HG02678 (cell line): ENCODE measurements at regions not wholly inside any gene's neighbourhood (a gene's known extent, or its start where the extent isn't known, plus 50 kb on each side); places are given as distances from the start of the nearest gene placed in this dataset.

Source experiments
- ATAC-seq: cut with Tn5 transposase; IDR thresholded peaks from one replicate; pipeline ENCODE4 v1.9.1; 2021; ENCODE audit warnings: mild to moderate bottlenecking, moderate library complexity; ENCODE audit not compliant: unreplicated experiment

GRCh38 chr13:67642657-67643056, 412.5 kb upstream of the PCDH9 start:
- no peak for ATAC-seq

DNA sequence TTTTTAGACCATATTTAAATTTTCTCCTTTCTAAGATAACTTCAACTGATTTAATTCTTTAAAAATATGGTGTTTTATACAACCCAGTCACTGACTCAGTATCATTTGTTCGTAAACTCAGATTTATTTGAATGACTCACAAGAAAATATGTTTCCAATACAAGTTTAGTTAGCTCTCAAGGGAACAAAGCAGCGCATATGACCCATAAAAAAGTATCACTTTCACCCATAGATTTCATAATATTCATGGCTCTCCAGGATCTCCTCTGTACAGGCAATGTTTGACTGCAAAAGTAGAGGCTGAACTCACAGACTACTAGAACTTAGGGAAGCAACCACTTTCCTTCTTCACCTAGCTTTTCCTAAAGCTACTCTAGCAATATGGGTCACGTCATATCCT, 405.6 kb upstream of the PCDH9 start:
- ATAC-seq: no peak

DNA sequence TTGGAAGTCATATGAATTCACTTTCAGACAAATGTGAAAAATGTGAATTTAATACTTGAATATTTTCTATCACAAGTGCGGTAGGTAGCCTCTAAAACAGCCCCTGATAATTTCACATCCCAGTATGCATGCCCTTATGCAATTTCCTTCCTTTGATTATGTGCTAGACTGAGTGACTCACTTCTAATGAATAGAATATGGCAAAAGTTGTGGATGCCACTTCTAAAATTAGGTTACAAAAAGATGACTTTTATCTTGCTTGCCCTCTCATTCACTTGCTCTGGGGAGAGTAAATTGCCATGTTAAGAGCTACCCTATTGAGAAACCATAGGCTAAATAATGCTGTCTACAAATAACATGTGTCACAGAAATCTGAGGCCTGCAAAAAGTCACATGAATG, 402.5 kb upstream of the PCDH9 start:
- ATAC-seq: no peak

GRCh38 chr13:67630640-67631039, 400.5 kb upstream of the PCDH9 start:
- no peak for ATAC-seq

GRCh38 chr13:67623630-67624029, 393.5 kb upstream of the PCDH9 start:
- ATAC-seq: no peak

DNA sequence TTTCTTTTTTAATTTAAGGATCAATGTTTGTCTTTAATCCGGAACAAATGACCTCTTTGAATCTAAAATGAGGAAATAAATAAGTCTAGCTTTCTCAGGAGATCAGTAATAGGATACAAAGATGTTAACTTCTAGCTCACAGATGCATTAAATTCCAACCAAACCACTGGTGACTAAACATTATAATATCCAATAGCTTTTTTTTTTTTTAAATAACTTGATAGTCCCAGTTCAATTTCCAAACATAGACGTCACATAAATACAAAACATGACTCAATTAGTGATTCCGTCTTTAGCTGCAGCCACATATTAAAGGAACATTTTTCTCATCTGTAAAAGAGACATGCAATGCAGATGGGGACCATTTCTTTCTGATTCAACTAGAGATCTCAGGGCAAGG, 390.5 kb upstream of the PCDH9 start:
- no peak for ATAC-seq

GRCh38 chr13:67619995-67620380, 389.9 kb upstream of the PCDH9 start:
- ATAC-seq: no peak

DNA sequence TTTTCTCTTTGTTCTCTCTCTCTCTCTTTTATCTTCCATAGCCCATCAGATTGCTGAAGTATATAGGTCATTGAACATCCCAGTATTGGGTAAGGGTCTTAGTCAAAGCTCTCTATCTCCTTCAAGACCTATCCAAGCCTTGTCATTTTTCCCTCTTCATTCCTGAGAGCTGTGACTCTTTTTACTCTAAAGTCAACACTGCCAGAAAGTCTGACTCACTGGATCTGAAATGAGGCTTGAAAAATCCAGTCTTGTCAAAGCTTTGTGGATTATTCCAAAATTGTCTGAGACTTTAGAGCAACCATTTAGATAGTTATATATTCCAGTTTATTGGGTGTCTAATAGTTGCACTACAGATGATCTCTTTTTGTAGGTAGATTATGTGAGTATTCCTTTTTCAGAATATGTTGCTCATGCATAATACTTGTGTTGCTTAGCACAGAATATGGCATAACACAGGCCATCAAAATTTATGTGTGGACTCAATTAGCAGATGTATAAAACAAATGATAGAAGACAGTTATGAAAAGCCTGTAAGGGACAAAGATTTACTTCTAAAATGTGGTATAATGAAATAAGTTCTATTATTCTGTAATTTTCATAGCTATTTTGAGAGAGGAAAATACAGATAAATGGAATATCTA, 389.3 kb upstream of the PCDH9 start:
- no peak for ATAC-seq

GRCh38 chr13:67614579-67614978, 384.4 kb upstream of the PCDH9 start:
- ATAC-seq: no peak

- ATAC-seq: no peak
Observed at GRCh38 chr13:67614013-67614412, 383.9 kb upstream of the PCDH9 start.

DNA sequence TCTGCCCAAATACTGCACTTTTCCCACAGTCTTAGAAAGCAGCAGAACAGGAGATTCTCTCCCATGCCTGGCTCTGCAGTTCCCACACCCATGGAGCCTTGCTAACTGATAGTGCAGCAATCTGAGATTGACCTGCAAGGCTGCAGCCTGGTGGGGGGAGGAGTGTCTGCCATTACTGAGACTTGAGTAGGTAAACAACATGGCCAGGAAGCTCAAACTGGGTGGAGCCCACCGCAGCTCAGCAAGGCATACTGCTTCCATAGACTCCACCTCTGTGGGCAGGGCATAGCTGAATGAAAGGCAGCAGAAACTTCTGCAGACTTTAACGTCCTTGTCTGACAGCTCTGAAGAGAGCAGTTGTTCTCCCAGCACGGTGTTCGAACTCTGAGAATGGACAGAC, 358.5 kb upstream of the PCDH9 start:
- ATAC-seq: no peak

GRCh38 chr13:67577361-67577760, 347.2 kb upstream of the PCDH9 start:
- no peak for ATAC-seq

DNA sequence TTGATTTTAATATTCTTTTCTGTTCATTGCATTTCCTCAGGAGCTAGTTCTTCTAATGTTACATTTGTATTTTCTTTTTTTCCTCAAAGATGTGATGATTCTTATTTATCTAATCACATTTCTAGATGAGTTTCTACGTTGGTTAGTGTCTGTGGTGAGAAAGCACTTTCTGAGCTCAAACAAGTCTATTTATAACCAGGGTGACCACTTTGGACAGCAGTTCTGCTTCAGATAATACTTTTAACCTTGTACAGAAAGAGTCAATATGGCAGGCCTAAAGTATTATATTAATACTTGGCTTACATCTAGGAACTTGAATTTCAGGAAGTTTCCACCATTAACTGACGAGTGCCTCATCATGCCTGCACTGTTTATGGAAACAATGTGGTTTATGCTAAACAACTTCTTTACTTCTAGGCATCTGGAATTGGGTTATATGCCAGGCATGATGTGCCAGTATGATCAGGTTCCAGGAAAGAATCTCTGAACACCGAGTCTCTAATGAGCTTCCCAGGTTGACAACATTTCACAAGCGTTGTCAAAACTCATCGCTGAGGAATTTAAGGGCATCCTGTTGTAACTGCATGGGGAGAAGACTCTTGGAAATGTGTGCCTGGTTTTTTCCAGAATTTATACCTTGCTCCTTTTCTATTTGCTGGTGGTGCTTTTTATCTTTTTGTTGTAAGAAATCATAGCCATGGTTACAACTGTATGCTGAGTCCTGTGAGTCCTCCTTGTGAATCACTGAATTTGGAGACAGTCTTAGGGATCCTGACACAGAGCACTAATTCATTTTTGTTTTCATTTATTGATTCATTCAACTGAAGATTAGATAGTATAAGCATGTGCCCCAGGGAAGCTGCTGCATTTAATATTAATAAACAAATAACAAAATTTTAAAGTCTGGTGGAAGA, 344.4 kb upstream of the PCDH9 start:
- no peak for ATAC-seq

- no peak for ATAC-seq
Observed at GRCh38 chr13:67568205-67568604, 338.1 kb upstream of the PCDH9 start.

- ATAC-seq: no peak
Observed at GRCh38 chr13:67557642-67558241, 327.6 kb upstream of the PCDH9 start.

- ATAC-seq: no peak
Observed at GRCh38 chr13:67557118-67557517, 327.0 kb upstream of the PCDH9 start.

GRCh38 chr13:67554746-67555452, 324.8 kb upstream of the PCDH9 start:
- ATAC-seq: no peak

- no peak for ATAC-seq
Observed at GRCh38 chr13:67554286-67554685, 324.1 kb upstream of the PCDH9 start.

GRCh38 chr13:67549331-67549730, 319.2 kb upstream of the PCDH9 start:
- no peak for ATAC-seq

GRCh38 chr13:67538906-67539305, 308.8 kb upstream of the PCDH9 start:
- no peak for ATAC-seq

GRCh38 chr13:67520886-67521285, 290.8 kb upstream of the PCDH9 start:
- ATAC-seq: no peak
